Smooth muscle cell (in vitro differentiated cells): ENCODE measurements at regions not wholly inside any gene's neighbourhood (a gene's known extent, or its start where the extent isn't known, plus 50 kb on each side); places are given as distances from the start of the nearest gene placed in this dataset.
"Not testable (repeated sequence)": the region's sequence is repeated elsewhere in the genome, so short reads cannot be mapped to it uniquely, and the experiment has no call there.

ENCODE experiments used
- DNase-seq: peaks from one replicate; lab custom pipeline; 2025; ENCODE audit not compliant: unreplicated experiment; lab: John Stamatoyannopoulos, UW
- H2AFZ ChIP-seq: fragments of 200-600 bp; sonication (generic); 2 replicates; pipeline ENCODE4 v1.6.0; 2016; ENCODE audit warnings: antibody characterized with exemption, low read depth, mild to moderate bottlenecking
- H3F3A ChIP-seq: fragments of 200-600 bp; sonication (generic); 2 replicates; pipeline ENCODE4 v1.6.0; 2017; ENCODE audit warnings: antibody characterized with exemption, low read depth
- H3K27ac ChIP-seq: fragments of 200-600 bp; sonication (generic); 2 replicates; pipeline ENCODE4 v1.5.1; 2016; ENCODE audit warnings: low read depth, mild to moderate bottlenecking
- H3K27me3 ChIP-seq: fragments of 200-600 bp; sonication (generic); 2 replicates; pipeline ENCODE4 v1.6.1; 2016; ENCODE audit warnings: low read depth, mild to moderate bottlenecking
- H3K36me3 ChIP-seq: fragments of 200-600 bp; sonication (generic); 2 replicates; pipeline ENCODE4 v1.5.1; 2016; ENCODE audit warnings: low read depth
- H3K4me1 ChIP-seq: fragments of 200-600 bp; sonication (generic); 2 replicates; pipeline ENCODE4 v1.5.1; 2016; ENCODE audit warnings: low read depth
- H3K4me2 ChIP-seq: fragments of 200-600 bp; sonication (generic); 2 replicates; pipeline ENCODE4 v1.6.0; 2016; ENCODE audit warnings: mild to moderate bottlenecking
- H3K4me3 ChIP-seq: fragments of 200-600 bp; sonication (generic); 2 replicates; pipeline ENCODE4 v1.5.1; 2016; ENCODE audit warnings: mild to moderate bottlenecking
- H3K79me2 ChIP-seq: fragments of 200-600 bp; sonication (generic); 2 replicates; pipeline ENCODE4 v1.6.0; 2016; ENCODE audit warnings: low read depth, mild to moderate bottlenecking
- H3K9ac ChIP-seq: fragments of 200-600 bp; sonication (generic); 2 replicates; pipeline ENCODE4 v1.6.0; 2016; ENCODE audit warnings: low read depth
- H3K9me3 ChIP-seq: fragments of 200-600 bp; sonication (generic); replicated peaks from 2 replicates; pipeline ENCODE4 v1.5.1; 2016; ENCODE audit warnings: low read depth
- H4K20me1 ChIP-seq: fragments of 200-600 bp; sonication (generic); 2 replicates; pipeline ENCODE4 v1.6.0; 2016; ENCODE audit warnings: low read depth
- WGBS: methylation state at CpG from one replicate; pipeline ENCODE4 v1.1.7; 2016; ENCODE audit warnings: low lambda C conversion rate; 5-methylcytosine and 5-hydroxymethylcytosine counted together
- TF ChIP-seq, protein P1 (sequence below): fragments of 200-600 bp; sonication (generic); IDR thresholded peaks from 2 replicates; pipeline ENCODE4 v1.5.1; 2017; ENCODE audit warnings: borderline replicate concordance, mild to moderate bottlenecking, antibody characterized with exemption; ENCODE audit not compliant: insufficient read depth, poor library complexity, severe bottlenecking

DNA sequence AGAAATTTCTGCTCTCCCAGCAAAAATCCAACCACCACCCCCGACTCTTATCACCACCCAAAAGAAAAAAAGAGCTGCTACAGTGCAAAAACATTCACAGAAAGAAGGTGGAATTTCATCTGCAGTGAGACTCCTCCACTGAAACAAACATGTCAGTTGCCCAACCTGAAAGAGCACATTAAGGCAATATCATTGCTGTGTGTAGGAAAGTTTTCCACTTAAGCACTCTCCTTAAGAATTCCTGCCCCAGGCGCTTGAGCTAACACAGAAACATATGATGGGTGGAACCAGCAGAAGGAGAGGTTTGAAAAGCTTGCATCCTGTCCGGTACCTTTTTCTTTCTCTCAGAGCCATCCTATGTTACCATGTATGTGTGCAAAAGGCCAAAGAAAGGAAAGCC lies 200.8 kb upstream of the GADL1 start:
- Histone ChIP-seq H4K20me1 (no peaks in the 10 kb centered on the region), H3K9ac (no peak overlapping the region), H2AFZ (no peak overlapping the region), H3K36me3 (no peaks in the 10 kb centered on the region), H3K4me1 (peaks cover 3% of the 10 kb centered on the region), H3K27ac (no peak overlapping the region), H3K4me2 (peak overlapping the region; percentile 58), H3K27me3 (no peaks in the 10 kb centered on the region), H3K79me2 (no peaks in the 10 kb centered on the region), H3K4me3 (no peak overlapping the region), H3K9me3 (no peaks in the 10 kb centered on the region), H3F3A (peaks cover 2% of the 10 kb centered on the region)
- 73% methylated on average over 3 of the region's 3 CpGs for WGBS
- DNase-seq = no peak
- TF ChIP-seq, protein P1, sequence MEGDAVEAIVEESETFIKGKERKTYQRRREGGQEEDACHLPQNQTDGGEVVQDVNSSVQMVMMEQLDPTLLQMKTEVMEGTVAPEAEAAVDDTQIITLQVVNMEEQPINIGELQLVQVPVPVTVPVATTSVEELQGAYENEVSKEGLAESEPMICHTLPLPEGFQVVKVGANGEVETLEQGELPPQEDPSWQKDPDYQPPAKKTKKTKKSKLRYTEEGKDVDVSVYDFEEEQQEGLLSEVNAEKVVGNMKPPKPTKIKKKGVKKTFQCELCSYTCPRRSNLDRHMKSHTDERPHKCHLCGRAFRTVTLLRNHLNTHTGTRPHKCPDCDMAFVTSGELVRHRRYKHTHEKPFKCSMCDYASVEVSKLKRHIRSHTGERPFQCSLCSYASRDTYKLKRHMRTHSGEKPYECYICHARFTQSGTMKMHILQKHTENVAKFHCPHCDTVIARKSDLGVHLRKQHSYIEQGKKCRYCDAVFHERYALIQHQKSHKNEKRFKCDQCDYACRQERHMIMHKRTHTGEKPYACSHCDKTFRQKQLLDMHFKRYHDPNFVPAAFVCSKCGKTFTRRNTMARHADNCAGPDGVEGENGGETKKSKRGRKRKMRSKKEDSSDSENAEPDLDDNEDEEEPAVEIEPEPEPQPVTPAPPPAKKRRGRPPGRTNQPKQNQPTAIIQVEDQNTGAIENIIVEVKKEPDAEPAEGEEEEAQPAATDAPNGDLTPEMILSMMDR = no peak

DNA sequence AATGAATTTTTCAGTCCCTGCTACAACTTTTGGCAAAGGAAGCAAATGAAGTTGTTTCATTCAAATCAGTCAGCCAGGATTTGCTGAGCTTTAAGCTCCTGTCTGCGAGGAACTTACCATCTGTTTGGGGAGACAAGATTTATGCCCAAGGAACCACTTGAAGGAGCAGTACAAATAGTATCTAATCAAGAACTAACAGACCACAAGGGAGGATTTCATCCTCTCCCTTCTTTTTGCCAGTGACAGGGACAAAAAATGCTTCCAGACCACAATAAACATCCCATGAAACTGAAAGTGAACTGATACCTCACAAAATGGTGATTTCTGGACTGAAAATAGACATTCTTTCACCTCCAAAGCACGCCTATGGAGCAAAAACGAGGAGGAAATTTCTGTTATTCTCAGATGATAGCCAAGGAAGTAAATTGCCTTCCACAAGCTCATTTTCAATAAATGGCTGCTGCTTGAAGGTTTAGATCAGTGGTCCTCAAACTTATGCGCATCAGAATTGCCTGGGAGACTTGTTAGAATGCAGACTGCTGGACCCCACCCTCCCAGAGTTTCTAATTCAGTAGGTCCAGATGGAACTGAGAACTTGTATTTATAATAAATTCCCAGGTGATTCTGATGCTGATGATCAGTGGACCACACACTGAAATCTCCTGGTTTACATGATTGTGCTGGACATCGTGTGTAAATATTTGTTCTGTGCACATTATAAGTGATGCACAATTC lies 202.4 kb upstream of the GADL1 start:
- H3K9ac ChIP-seq = no peak overlapping the region

DNA sequence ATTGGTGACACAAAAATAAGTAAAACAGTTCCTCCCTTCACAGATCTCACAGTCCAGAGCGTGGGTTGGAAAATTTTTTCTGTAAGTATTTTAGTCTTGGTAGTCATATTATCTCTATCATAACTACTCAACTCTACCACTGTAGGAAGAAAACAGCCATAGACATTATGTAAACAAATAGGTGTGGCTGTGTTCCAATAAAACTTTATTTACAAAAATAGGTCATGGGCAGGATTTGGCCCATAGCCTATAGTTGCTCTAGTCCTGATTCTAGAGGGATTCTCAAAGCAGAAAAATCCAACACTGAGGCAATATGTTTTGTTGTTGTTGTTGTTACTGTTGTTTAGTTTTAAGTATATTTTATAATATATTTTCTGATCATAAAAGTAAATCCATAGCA lies 206.1 kb upstream of the GADL1 start:
- H3K79me2 ChIP-seq = no peaks in the 10 kb centered on the region

More for the DNA sequence above, 202.4 kb upstream of the GADL1 start:
- H3K4me3 ChIP-seq = no peak overlapping the region
- H4K20me1 ChIP-seq = no peaks in the 10 kb centered on the region
- WGBS = 58% methylated on average over 5 of the region's 5 CpGs
- DNase-seq = no peak
- H3F3A ChIP-seq = peaks cover 2% of the 10 kb centered on the region
- H3K36me3 ChIP-seq = no peaks in the 10 kb centered on the region
- H3K4me1 ChIP-seq = peaks cover 3% of the 10 kb centered on the region
- H2AFZ ChIP-seq = peak overlapping the region; percentile 18
- H3K79me2 ChIP-seq = no peaks in the 10 kb centered on the region
- H3K27ac ChIP-seq = no peak overlapping the region
- TF ChIP-seq, protein P1 = no peak
- H3K4me2 ChIP-seq = peak overlapping the region; percentile 16
- no peaks in the 10 kb centered on the region for H3K9me3 ChIP-seq
- H3K27me3 ChIP-seq = no peaks in the 10 kb centered on the region

DNA sequence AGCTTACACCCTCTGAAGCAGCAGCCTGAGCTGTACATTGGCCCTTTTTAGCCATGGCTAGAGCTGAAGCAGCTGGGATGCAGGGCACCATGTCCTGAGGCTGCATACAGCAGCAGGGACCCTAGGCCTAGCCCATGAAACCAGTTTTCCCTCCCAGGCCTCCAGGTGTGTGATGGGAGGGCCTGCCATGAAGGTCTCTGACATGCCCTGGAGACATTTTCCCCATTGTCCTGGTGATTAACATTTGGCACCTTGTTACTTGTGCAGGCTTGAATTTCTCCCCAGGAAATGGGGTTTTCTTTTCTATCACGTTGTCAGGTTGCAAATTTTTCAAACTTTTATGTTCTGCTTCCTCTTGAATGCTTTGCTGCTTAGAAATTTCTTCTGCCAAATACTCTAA lies 206.8 kb upstream of the GADL1 start:
- 53% methylated on average over 1 of the region's 1 CpG for WGBS
- not testable (repeated sequence) for H3F3A ChIP-seq, H4K20me1 ChIP-seq, H2AFZ ChIP-seq, H3K4me1 ChIP-seq, H3K27me3 ChIP-seq, H3K4me2 ChIP-seq, H3K9me3 ChIP-seq, H3K9ac ChIP-seq, H3K36me3 ChIP-seq, H3K27ac ChIP-seq, H3K79me2 ChIP-seq, H3K4me3 ChIP-seq, DNase-seq

More for the DNA sequence above, 206.1 kb upstream of the GADL1 start:
- no peaks in the 10 kb centered on the region for H4K20me1 ChIP-seq
- 94% methylated on average over 1 of the region's 1 CpG for WGBS
- no peak overlapping the region for H3K4me2 ChIP-seq
- no peak overlapping the region for H3K9ac ChIP-seq
- no peaks in the 10 kb centered on the region for H3F3A ChIP-seq
- no peaks in the 10 kb centered on the region for H3K36me3 ChIP-seq
- no peak overlapping the region for H3K27ac ChIP-seq
- no peaks in the 10 kb centered on the region for H3K9me3 ChIP-seq
- DNase-seq = no peak
- H3K27me3 ChIP-seq = no peaks in the 10 kb centered on the region
- H3K4me3 ChIP-seq = no peak overlapping the region
- H3K4me1 ChIP-seq = peaks cover 3% of the 10 kb centered on the region
- TF ChIP-seq, protein P1 = no peak
- no peak overlapping the region for H2AFZ ChIP-seq
